Gastroesophageal sphincter (tissue), 3 donors: ENCODE measurements at regions not wholly inside any gene's neighbourhood (a gene's known extent, or its start where the extent isn't known, plus 50 kb on each side); places are given as distances from the start of the nearest gene placed in this dataset.

Source experiments
- CTCF ChIP-seq, 4 experiments: fragments of 200-600 bp in 2 of 4; fragments of 450-650 bp in 2 of 4; sonication (generic) in 1 of 4; IDR thresholded peaks; one replicate each; pipeline ENCODE4 v1.5.1; 2017 to 2019; ENCODE audit warnings: antibody characterized with exemption in 4 of 4, mild to moderate bottlenecking in 2 of 4, moderate library complexity in 2 of 4
- EP300 ChIP-seq: sonication (generic); formaldehyde crosslinking; IDR thresholded peaks from one replicate; pipeline ENCODE4 v1.6.1; 2017; ENCODE audit warnings: antibody characterized with exemption, mild to moderate bottlenecking
- POLR2A ChIP-seq, 2 donors: fragments of 450-650 bp; IDR thresholded peaks; one replicate each; pipeline ENCODE4 v1.6.1; 2017; ENCODE audit warnings: antibody characterized with exemption in 2 of 2, mild to moderate bottlenecking in 2 of 2, moderate library complexity in 1 of 2
- POLR2AphosphoS5 ChIP-seq: sonication (generic); formaldehyde crosslinking; IDR thresholded peaks from one replicate; pipeline ENCODE4 v1.6.1; 2017; ENCODE audit warnings: antibody characterized with exemption

GRCh38 chr18:38768504-38768903 lies 1202.9 kb upstream of the CELF4 start:
- TF ChIP-seq CTCF (IDR thresholded peaks at IDR 0.05) = no peak
- TF ChIP-seq EP300 = no peak
- no peak for TF ChIP-seq POLR2A (IDR thresholded peaks at IDR 0.05)
- TF ChIP-seq POLR2AphosphoS5 = no peak
